Glomerular visceral epithelial cell (primary cell): ENCODE measurements at regions not wholly inside any gene's neighbourhood (a gene's known extent, or its start where the extent isn't known, plus 50 kb on each side); places are given as distances from the start of the nearest gene placed in this dataset.

ENCODE experiments used
- DNase-seq: peaks from one replicate; pipeline ENCODE4 v3.0.0-alpha.2; 2016; ENCODE audit errors: extremely low spot score

GRCh38 chr4:175536852-175537453, 275.1 kb downstream of the GPM6A start:
- peak; percentile 65 for DNase-seq

DNA sequence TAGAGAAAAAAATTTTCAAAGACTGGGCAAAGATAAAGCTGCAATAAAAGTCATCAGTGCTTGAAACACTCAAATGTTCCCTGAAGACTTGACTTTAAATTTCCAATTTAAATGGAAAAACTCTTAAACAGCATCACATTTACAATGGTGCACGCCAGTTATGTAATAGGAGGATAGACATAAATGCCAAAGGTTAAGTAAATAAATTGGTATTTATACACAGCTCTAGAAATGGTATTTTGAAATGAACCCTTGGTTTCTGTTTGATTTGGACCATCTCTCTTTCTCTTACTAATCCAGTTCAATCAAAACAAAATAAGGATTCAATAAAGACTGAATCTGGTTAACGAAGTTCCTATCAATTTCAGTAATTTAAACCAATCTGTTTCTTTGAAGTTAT, 272.6 kb downstream of the GPM6A start:
- no peak for DNase-seq

- DNase-seq, result no peak
Observed at GRCh38 chr4:175540151-175540550, 271.9 kb downstream of the GPM6A start.

GRCh38 chr4:175540732-175541131, 271.3 kb downstream of the GPM6A start:
- no peak for DNase-seq

DNA sequence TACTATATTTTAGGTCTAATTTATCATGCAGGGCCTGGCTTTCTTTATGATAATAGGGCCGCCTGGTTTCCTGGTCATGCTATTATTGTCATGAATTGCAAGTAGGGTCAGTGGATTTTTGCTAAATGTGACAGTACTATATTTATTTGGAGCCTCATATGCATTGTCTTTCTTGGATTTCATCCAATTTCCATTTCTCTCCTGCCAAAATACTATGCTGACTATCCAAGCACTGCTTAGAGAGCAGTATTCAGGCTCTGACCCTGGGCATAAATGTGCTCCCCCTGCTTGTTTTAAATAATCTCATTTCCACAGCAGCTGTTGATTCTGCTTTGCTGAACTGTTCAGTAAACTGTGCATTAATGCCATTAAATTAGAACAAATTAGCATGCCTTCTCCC, 269.3 kb downstream of the GPM6A start:
- DNase-seq, result no peak

DNA sequence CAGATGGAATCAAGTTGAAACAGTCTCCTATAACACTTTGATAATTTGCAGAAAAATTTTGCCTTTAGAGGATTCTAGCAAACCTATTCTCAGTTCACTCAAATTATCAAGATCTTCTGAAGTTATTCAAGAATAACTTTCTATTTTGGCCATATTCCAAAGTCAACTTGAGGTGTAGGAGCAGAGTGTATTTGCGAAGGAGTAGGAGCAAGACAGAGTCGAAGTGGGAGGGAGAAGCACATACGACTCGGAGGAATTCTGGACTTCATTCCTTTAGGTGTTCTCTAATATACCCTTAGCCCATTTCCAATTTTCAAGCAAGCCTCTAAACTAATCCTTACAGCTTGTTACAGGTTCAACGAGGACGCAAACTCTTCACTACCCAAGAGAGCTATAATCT, 252.9 kb downstream of the GPM6A start:
- no peak for DNase-seq

- DNase-seq, result no peak
Observed at GRCh38 chr4:175559526-175559925, 252.5 kb downstream of the GPM6A start.

- DNase-seq, result peak; percentile 44
Observed at GRCh38 chr4:175560604-175561003, 251.5 kb downstream of the GPM6A start.

GRCh38 chr4:175561696-175562095, 250.4 kb downstream of the GPM6A start:
- DNase-seq, result no peak

- DNase-seq, result no peak
Observed at GRCh38 chr4:175562111-175562510, 250.0 kb downstream of the GPM6A start.

GRCh38 chr4:175562542-175562941, 249.5 kb downstream of the GPM6A start:
- DNase-seq, result no peak
